SKM-1 treated with dmso at 0.1 percent for 144 hours (cell line): ENCODE measurements at regions not wholly inside any gene's neighbourhood (a gene's known extent, or its start where the extent isn't known, plus 50 kb on each side); places are given as distances from the start of the nearest gene placed in this dataset.
"Not testable (repeated sequence)": the region's sequence is repeated elsewhere in the genome, so short reads cannot be mapped to it uniquely, and the experiment has no call there.

ENCODE experiments used
- DNase-seq: peaks from one replicate; lab custom pipeline; 2025; ENCODE audit not compliant: unreplicated experiment; lab: John Stamatoyannopoulos, UW

GRCh38 chr5:6112538-6112937 is 265.8 kb downstream of the MED10 start:
- no peak for DNase-seq

- DNase-seq: no peak
Observed at GRCh38 chr5:6112125-6112524, 266.2 kb downstream of the MED10 start.

DNA sequence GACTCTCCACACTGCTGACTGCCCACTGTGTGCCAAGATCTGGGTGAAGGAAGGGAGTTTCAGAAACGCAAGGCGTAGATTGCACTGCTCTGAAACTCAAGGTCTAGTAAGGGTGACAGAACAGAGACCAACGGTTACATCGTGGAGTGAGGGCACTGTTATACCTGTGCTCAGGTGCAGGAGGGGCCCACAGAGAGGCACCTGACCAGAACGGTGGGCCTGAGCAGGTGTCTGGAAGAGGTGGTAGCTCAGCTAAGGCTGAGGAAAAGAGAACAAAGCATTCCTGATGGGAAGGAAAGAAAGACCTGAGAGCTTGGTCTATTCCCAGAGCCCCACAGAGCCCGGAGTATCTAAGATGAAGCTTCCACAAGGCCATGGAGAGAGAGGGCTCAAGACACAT is 267.2 kb downstream of the MED10 start:
- no peak for DNase-seq

DNA sequence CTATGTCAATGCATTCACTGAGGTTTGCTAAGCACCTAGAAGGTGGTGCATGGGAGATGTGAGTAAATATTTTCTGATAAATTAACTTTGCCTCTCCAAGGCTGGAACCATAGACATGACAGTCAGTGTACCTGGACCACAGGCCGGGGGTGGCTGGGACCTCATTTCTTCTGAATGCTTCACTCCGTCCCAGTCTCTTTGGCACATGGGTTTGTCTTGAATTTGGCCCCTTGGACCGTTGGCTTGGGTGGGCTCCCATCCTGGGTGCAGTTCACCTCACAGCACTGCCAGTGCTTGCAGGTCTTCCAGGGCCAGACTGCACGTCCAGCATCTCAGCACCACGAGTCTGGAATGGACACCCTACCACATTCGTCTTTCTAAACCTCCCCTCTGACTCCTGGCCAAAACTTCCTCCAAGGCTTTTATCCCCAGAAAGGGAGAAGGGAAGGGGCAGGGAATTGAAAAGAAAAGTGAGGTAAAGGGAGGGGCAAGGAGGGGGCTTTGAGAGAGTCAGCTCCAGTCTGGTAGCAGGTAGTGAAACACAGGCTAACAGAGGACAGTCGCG is 267.8 kb downstream of the MED10 start:
- DNase-seq: no peak

DNA sequence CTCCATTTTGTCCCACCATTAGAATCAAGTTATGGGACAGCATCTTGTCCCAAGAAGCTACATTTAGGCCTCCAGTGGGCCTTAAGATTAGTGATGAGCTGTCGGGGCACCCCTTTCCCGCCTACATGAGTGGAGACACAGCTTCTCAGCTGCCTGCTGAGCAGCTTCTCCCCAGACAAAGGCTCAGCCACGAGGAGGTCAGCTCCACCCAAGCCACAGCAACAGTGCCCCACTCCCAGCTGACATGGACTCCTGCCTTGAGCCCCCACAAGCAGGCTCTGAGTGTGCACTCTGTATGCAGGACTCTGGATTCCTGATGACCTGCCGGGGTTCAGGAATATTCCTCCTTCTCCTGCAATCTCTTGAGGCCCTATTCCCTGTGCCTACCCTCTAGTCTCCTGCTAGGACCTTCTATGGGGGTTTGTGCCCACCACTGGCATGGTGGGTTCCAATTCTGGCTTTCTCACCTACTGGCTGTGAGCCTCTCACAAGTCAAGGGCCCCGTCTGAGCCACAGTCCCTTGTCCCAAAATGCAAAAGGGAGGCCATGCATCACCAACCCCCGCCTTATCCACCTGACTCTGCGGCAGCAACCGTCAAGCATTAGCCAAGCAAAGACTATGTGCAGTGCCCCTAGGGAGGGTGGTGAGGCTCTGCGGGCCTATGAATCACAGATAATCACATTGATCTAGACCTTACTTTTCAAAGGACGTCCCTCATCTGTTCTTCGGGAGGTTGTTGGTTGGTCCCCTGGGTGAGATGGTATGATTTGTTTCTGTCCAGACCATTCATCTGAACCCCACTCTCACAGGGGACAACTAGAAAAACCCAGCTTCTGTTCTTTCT is 269.1 kb downstream of the MED10 start:
- DNase-seq: no peak

GRCh38 chr5:6108540-6108848 is 269.9 kb downstream of the MED10 start:
- DNase-seq: no peak

DNA sequence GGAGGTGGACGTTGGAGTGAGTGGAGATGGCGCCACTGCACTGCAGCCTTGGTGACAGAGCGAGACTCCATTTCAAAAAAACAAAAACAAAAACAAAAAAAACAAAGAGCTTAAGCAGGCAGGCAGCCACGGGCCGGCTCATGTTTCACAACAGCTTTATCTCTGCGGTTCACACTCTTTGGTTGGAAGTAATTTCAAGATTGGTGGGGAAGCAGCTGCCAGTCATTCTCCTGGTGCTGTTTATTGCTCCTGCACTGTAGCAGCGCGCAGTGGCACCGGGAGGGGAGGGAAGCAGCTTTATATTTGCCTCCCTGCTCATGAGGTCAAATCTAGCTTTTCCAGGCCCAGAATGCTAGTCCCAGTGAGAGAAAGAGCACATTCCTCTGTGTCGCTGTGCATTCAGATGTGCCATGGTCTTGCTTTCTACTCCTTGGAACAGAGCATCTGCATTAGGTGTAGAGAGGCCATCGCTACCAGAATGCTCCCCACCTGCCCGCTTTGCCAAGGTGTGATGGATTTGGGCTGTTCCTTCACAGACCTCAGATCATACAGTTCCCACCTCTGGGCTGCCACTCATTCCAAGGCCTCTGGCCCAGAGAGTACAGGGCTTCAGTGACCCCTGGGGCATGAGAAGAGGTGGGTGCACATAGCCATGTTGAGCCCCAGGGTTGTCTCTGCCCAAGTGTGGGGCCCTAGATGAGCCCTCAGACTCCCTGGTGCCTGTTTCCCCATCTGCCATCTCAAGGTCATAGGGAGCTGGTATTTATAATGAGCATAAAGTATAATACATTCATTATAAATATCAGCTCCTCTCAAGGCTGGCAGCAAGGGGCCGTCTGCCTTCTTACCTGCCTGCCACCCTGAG is 270.4 kb downstream of the MED10 start:
- DNase-seq: no peak

- no peak for DNase-seq
Observed at GRCh38 chr5:6106756-6107155, 271.6 kb downstream of the MED10 start.

GRCh38 chr5:6105320-6105719 is 273.0 kb downstream of the MED10 start:
- no peak for DNase-seq

DNA sequence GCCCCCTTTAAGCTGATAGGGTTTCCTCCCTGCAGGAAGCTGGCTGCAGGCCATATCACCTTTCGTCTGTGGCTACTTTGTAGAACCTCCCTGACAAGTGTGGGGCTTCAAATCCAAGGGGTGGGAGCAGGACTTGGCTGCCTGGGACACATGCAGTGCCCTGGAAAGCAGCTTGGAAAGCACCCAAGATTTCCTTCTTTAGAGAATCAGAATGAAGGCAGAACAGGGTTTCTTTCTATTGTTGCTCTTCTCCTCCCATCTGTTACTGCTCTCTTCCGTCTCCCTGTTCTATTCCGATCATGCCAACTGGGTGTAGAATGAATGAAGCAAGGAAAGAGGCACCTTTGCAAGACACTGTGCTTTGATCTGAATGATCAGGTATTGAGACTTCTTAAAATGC is 282.2 kb downstream of the MED10 start:
- DNase-seq: no peak

GRCh38 chr5:6094180-6094579 is 284.2 kb downstream of the MED10 start:
- not testable (repeated sequence) for DNase-seq

DNA sequence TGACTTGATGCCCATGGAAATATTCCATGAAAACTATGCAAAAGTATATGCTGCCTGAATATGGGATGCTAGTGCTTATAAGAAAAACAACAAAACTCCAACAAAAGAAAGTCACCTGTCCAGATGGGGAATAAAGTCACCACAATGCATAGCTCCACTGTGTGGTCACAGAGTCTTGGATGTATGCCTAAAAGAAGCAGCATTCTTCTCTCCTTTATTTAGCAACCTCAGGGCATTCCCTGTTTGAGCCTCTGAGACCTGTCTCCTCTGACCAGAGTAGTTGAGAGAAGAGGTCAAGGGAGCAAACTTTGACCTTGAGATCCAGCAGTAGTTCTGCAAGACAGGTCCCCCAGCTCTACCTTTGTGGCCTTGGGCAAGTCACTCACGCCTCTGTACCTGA is 287.5 kb downstream of the MED10 start:
- DNase-seq: no peak

DNA sequence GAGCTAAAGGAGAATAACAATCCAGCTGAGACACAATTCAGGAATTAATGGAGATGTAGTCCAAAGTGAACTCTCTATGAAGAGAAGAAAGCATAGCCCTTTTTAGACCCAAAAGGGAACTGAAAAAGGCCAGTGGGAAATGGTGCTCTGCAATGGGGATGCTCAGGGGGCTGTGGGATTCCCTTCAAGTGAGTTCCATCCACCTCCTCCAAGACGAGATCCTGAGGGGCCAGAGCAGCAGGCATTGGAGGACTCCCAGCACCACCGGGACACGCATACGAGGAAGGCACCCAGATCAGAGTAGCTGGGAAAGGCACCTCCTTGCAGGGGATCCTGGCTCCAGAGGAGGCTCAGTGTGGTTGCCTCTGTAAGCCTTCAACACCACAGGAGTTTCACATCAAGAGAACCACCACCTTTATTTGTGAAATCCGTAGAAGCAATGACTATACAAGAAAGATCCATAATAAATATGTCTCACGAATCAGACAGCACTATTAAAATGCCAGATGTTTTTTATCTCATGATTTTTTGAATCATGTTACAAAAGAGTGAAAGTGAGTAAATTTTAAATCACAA is 288.2 kb downstream of the MED10 start:
- DNase-seq: no peak

GRCh38 chr5:6088706-6089105 is 289.6 kb downstream of the MED10 start:
- no peak for DNase-seq

DNA sequence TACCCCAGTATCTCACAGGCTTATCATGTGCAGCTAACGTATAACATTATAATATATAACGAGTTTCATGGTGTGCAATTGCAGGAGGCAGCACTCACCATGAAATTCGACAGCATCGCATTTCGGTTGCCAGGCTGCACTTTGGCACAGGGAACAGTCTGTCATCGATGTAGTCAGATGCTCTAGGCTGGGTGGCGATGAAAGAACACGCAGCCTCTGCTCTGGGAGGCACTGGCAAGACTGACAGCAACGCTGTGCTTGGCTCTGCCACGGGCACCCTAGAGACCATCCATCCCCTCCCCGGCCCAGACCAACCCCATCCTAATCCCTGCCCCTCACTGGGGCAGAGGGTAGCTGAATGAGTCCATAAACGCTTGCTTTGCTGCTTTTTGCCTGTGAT is 290.8 kb downstream of the MED10 start:
- no peak for DNase-seq

DNA sequence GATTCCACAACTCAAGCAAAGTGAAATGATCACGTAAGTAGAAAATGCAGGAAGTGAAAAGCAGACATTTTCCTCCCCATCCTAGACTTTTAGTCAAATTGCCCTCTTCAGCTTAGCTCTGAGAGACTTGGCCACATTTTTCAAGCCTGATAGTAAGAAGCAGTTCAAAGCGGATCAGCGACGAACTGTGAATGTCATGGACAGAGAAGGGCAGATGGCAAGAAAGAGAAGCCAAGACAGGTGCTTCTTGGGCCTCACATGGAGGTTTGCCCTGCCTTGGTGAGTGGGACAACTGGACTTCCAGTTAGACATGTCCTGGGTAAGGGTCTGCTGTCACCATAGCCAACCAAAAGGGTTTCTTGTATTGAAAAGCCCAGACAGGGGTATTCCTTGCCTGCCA is 291.5 kb downstream of the MED10 start:
- no peak for DNase-seq

GRCh38 chr5:6085341-6085860 is 292.9 kb downstream of the MED10 start:
- DNase-seq: no peak

DNA sequence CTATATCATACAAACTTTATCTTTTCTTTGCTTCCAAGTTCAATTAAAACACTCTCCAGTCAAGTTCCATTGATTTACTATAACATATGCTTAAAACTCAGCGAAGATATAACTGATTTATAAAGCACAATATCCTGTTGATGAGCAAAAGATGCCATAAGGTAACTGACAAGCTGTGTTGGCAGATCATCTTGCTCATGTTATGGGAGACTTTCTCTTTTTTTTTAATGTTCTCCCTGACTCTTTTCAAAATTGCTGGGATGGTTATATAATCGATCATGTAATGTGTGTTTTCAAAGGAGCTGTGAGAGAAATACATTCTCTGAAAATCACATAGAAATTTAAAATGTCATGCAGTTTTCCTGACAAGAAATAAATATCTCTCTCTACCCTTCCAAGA is 293.5 kb downstream of the MED10 start:
- no peak for DNase-seq

DNA sequence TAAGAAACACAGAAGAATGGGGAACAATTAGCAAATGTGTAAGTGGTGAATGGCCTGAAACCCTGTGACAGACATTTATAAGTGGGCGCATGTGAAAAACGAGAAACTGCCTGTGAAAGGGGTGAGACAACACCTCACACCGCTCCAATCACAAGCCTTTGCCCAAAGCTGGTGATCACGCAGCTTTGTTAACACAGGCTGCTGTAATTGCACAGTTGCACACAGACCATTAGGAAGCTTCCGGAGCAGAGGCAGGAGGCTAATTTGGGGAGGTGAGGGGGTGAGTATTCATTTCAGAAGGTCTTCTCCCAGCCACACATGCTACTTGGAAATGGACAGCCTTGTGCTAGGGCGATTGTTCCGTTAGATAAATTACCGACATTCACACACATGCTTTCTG is 294.0 kb downstream of the MED10 start:
- DNase-seq: no peak

DNA sequence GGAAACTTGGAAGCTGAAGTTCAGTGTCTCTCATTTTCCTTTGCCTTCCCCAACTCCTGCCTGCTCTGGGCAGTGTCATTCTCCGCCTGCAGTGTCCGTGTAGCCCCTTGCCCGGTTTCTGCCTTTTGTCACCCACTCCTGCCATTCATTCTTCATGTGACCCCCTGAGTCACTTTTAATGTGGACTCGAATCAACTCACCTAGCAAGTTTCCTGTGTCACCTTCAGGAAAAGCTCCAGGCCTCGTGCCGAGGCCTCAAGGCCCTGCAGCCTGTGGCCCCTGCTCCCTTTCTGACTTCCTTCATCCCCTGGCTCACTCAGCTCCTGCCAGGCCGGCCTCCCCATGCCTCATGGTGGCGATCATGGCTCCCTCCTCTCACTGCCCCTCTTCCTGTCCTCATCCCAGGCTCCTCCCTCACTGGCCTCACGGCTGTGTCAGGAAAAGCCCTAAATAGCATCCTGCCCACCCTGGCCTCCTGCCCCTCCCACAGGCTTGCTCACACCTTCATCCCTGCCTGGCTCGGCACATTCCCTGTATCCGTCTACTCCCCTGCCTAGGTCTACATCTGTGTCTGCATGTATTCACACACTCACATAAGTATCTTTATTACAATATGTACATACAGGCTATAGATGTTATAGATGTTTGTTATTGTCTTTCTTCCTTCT is 294.9 kb downstream of the MED10 start:
- no peak for DNase-seq

DNA sequence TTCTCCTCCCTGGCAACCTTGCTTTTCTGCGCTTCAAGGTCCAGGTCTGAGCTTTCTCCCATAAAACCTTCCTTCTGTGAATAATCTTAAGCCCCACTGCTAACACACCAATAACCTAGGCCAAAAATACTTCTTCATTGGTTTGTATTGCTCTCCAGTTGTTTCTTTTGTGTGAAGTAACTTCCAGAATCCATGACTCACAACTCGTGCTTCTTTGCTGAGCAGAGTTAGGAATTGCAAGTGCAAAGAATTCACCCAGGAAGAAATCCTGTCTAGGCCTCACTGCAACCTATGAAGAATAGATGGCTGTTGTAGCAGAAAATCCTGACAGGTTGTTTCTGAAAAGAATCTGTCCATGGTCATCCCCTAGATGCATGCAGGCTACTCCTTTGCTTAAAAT is 295.7 kb downstream of the MED10 start:
- DNase-seq: no peak
